ENCODE measurements at regions not wholly inside any gene's neighbourhood (a gene's known extent, or its start where the extent isn't known, plus 50 kb on each side); places are given as distances from the start of the nearest gene placed in this dataset.

DNA sequence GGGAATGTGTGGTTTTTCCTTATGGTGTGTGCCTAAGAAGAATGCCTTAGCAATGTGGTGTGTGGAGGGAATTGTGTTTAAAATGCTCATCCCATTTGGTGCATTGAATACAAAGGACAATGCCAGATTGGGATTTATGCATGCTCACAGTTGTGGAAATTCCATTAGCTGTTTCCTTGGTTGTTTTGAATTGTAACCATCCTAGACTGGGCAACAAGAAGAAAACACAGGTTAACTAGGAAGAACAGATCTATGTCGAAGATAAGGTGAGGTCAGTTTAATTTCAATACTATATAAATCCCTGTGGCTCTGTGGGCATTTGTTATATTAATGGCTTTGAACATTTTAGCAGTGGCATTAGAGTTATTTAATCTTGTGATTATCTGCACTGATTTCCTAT is 266.8 kb downstream of the MAT2B start:
- no peaks in the 10 kb centered on the region for H3K9me3 Mint-ChIP-seq
- H3K36me3 Mint-ChIP-seq = no peaks in the 10 kb centered on the region
- no peaks in the 10 kb centered on the region for H3K27me3 Mint-ChIP-seq
- ATAC-seq (no peak), DNase-seq (no peak)
- POLR2A ChIA-PET = no interaction called here
- no peak overlapping the region for H3K27ac Mint-ChIP-seq
- no peak overlapping the region for H3K4me3 Mint-ChIP-seq
- H3K4me1 Mint-ChIP-seq = no peaks in the 10 kb centered on the region

- Mint-ChIP-seq H3K4me1 (no peaks in the 10 kb centered on the region), H3K4me3 (no peak overlapping the region), H3K36me3 (no peaks in the 10 kb centered on the region), H3K27ac (no peak overlapping the region), H3K9me3 (no peaks in the 10 kb centered on the region), H3K27me3 (no peaks in the 10 kb centered on the region)
- DNase-seq (no peak), ATAC-seq (no peak)
- POLR2A ChIA-PET = no interaction called here
Measured at GRCh38 chr5:163772644-163773043, 267.2 kb downstream of the MAT2B start.

GRCh38 chr5:163773226-163773625 is 267.8 kb downstream of the MAT2B start:
- DNase-seq (no peak), ATAC-seq (no peak)
- Mint-ChIP-seq H3K27me3 (no peaks in the 10 kb centered on the region), H3K4me1 (no peaks in the 10 kb centered on the region), H3K4me3 (no peak overlapping the region), H3K9me3 (no peaks in the 10 kb centered on the region), H3K36me3 (no peaks in the 10 kb centered on the region), H3K27ac (no peak overlapping the region)
- POLR2A ChIA-PET = no interaction called here

GRCh38 chr5:163789870-163790269 is 284.5 kb downstream of the MAT2B start:
- DNase-seq = no peak
- Mint-ChIP-seq H3K4me3 (no peak overlapping the region), H3K4me1 (no peaks in the 10 kb centered on the region), H3K27me3 (peaks cover 0 to 2% (median 0%) of the 10 kb centered on the region in 5 donors), H3K36me3 (no peaks in the 10 kb centered on the region), H3K9me3 (peaks cover 0 to 29% (median 4%) of the 10 kb centered on the region in 9 donors), H3K27ac (no peak overlapping the region)
- POLR2A ChIA-PET = no interaction called here
- no peak for ATAC-seq

DNA sequence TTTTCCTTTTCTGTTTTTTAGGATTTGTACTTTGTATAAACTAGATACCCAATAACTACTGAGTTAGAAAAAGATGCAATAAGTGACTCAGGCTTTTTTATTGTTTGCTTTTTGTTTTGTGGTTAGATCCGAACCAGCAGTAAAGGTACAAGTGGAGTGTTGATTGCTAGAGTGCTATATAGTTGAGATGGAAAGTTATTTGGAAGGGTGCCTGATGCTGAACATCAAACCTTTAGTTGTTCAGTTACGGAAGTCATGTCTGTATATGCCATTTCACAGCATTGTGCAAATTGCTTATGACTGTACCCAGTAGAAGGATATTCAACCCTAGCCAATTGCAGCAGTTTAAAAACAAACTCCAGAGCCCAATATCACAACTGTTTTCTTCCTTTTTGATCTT is 285.1 kb downstream of the MAT2B start:
- H3K9me3 Mint-ChIP-seq = peaks cover 0 to 34% (median 5%) of the 10 kb centered on the region in 9 donors
- no peaks in the 10 kb centered on the region for H3K4me1 Mint-ChIP-seq
- peaks cover 0 to 2% (median 0%) of the 10 kb centered on the region in 5 donors for H3K27me3 Mint-ChIP-seq
- DNase-seq (no peak), ATAC-seq (no peak)
- H3K27ac Mint-ChIP-seq = no peak overlapping the region
- H3K4me3 Mint-ChIP-seq = no peak overlapping the region
- no peaks in the 10 kb centered on the region for H3K36me3 Mint-ChIP-seq
- POLR2A ChIA-PET = no interaction called here

DNA sequence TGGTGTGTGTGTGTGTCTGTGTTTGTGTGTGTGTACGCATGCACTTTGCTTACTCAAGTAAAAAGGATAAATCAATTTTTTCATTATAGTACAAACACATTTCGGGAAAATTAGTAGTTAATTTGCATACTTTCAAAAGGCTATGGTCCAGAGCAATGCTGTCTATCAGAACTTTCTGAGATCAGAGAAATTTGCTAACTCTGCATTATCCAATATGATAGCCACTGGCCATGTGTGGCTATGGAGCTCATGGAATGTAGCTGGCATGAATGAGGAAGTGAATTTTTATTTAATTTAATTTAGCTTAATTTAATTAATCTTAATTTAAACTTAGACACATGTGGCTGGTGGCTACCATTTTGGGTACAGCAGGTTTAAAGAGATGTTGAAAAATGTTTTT is 289.6 kb downstream of the MAT2B start:
- DNase-seq (no peak), ATAC-seq (no peak)
- POLR2A ChIA-PET = no interaction called here
- Mint-ChIP-seq H3K9me3 (peaks cover 0 to 32% (median 2%) of the 10 kb centered on the region in 9 donors), H3K4me1 (no peaks in the 10 kb centered on the region), H3K27me3 (no peaks in the 10 kb centered on the region), H3K27ac (no peak overlapping the region), H3K4me3 (no peak overlapping the region), H3K36me3 (no peaks in the 10 kb centered on the region)

- H3K4me1 Mint-ChIP-seq = no peaks in the 10 kb centered on the region
- no peak overlapping the region for H3K27ac Mint-ChIP-seq
- ATAC-seq = no peak
- no peaks in the 10 kb centered on the region for H3K36me3 Mint-ChIP-seq
- H3K4me3 Mint-ChIP-seq = no peak overlapping the region
- POLR2A ChIA-PET = no interaction called here
- no peaks in the 10 kb centered on the region for H3K27me3 Mint-ChIP-seq
- no peak for DNase-seq
- H3K9me3 Mint-ChIP-seq = peaks cover 0 to 7% (median 0%) of the 10 kb centered on the region in 9 donors
Measured at GRCh38 chr5:163807781-163808180, 302.4 kb downstream of the MAT2B start.

GRCh38 chr5:163809473-163809872 is 304.1 kb downstream of the MAT2B start:
- Mint-ChIP-seq H3K4me1 (no peaks in the 10 kb centered on the region), H3K9me3 (peaks cover 0 to 7% (median 0%) of the 10 kb centered on the region in 9 donors), H3K27ac (no peak overlapping the region), H3K27me3 (no peaks in the 10 kb centered on the region), H3K36me3 (no peaks in the 10 kb centered on the region), H3K4me3 (no peak overlapping the region)
- ATAC-seq (no peak), DNase-seq (no peak)
- POLR2A ChIA-PET = no interaction called here

DNA sequence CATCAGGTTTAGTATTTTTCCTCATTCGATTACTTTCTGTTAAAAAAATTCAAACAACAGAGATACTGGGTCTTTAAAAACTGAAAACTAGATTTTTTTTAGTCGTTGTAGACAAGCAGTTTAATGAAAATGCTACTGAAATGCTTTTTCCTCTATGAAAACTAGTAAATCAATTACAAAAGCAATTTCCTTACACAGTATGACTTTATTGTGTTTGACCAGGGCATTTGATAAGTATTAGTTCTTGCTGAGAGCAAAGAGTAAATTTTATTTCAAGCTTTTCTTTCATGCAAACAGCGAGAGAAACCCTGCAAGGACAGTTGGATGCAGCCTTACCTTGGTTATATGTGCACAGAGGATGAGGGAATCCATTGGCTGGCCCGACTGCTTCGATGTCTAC is 308.5 kb downstream of the MAT2B start:
- ATAC-seq (no peak), DNase-seq (no peak)
- H3K4me3 Mint-ChIP-seq = no peak overlapping the region
- H3K27me3 Mint-ChIP-seq = no peaks in the 10 kb centered on the region
- H3K9me3 Mint-ChIP-seq = peaks cover 0 to 22% (median 5%) of the 10 kb centered on the region in 9 donors
- no peaks in the 10 kb centered on the region for H3K36me3 Mint-ChIP-seq
- H3K4me1 Mint-ChIP-seq = no peaks in the 10 kb centered on the region
- POLR2A ChIA-PET = no interaction called here
- no peak overlapping the region for H3K27ac Mint-ChIP-seq

GRCh38 chr5:163815240-163815791 is 309.9 kb downstream of the MAT2B start:
- peaks cover 6 to 23% (median 11%) of the 10 kb centered on the region in 9 donors for H3K9me3 Mint-ChIP-seq
- no peak for ATAC-seq
- POLR2A ChIA-PET = no interaction called here

DNA sequence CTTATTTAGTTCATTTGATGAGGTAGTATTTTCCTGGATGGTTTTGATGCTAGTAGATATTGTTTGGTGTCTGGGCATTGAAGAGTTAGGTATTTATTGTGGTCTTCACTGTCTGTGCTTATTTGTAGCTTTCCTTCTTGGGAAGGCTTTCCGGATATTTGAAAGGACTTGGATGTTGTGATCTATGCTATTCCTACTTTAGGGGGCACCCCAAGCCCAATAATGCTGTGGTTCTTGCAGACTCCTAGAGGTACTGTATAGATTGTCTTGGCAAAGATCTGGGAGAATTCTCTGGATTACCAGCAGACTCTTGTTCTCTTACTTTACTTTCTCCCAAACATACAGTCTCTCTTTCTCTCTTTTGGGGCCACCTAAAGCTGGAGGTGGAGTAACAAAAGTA is 315.7 kb downstream of the MAT2B start:
- Mint-ChIP-seq H3K27me3 (no peaks in the 10 kb centered on the region), H3K9me3 (peaks cover 14 to 35% (median 19%) of the 10 kb centered on the region in 9 donors), H3K27ac (no peak overlapping the region), H3K36me3 (peaks cover 0 to 5% (median 0%) of the 10 kb centered on the region in 3 donors), H3K4me1 (no peaks in the 10 kb centered on the region), H3K4me3 (no peak overlapping the region)
- no peak for DNase-seq
- no peak for ATAC-seq
- POLR2A ChIA-PET = no interaction called here

More at GRCh38 chr5:163815240-163815791, 309.9 kb downstream of the MAT2B start:
- no peak overlapping the region for H3K4me3 Mint-ChIP-seq
- no peaks in the 10 kb centered on the region for H3K27me3 Mint-ChIP-seq
- DNase-seq = no peak
- H3K36me3 Mint-ChIP-seq = no peaks in the 10 kb centered on the region
- H3K4me1 Mint-ChIP-seq = no peaks in the 10 kb centered on the region
- H3K27ac Mint-ChIP-seq = no peak overlapping the region

- H3K27me3 Mint-ChIP-seq = no peaks in the 10 kb centered on the region
- POLR2A ChIA-PET = no interaction called here
- no peak overlapping the region for H3K4me3 Mint-ChIP-seq
- H3K36me3 Mint-ChIP-seq = peaks cover 0 to 5% (median 0%) of the 10 kb centered on the region in 3 donors
- H3K4me1 Mint-ChIP-seq = no peaks in the 10 kb centered on the region
- DNase-seq (no peak), ATAC-seq (no peak)
- H3K9me3 Mint-ChIP-seq = peaks cover 12 to 35% (median 16%) of the 10 kb centered on the region in 9 donors
- H3K27ac Mint-ChIP-seq = no peak overlapping the region
Measured at GRCh38 chr5:163822548-163822947, 317.1 kb downstream of the MAT2B start.

- POLR2A ChIA-PET = no interaction called here
- no peaks in the 10 kb centered on the region for H3K27me3 Mint-ChIP-seq
- H3K4me1 Mint-ChIP-seq = no peaks in the 10 kb centered on the region
- H3K36me3 Mint-ChIP-seq = peaks cover 0 to 5% (median 0%) of the 10 kb centered on the region in 3 donors
- no peak for ATAC-seq
- H3K9me3 Mint-ChIP-seq = peaks cover 2 to 12% (median 9%) of the 10 kb centered on the region in 9 donors
- H3K4me3 Mint-ChIP-seq = no peak overlapping the region
- DNase-seq = no peak
- no peak overlapping the region for H3K27ac Mint-ChIP-seq
Measured at GRCh38 chr5:163825661-163826060, 320.2 kb downstream of the MAT2B start.

DNA sequence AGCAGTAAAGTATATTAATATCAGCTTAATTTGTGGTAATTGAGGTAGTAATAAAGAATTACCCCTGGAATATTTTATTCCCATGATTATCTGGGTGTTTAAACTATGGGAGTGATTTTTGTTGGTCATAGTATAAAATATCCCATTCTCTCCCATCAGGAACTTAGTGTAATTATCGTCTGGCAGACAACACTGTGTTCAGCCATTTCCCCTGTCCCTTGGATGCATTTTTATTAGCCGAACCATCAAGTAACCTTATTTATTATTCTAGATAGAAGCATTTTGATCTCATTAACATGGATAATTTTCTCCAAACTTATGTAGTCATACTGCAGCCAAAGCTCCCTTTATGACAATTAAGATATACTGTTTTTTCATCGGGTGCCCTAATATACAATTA is 320.8 kb downstream of the MAT2B start:
- peaks cover 0 to 2% (median 0%) of the 10 kb centered on the region in 3 donors for H3K36me3 Mint-ChIP-seq
- no peak overlapping the region for H3K4me3 Mint-ChIP-seq
- POLR2A ChIA-PET = no interaction called here
- H3K27ac Mint-ChIP-seq = no peak overlapping the region
- peaks cover 0 to 7% (median 3%) of the 10 kb centered on the region in 9 donors for H3K9me3 Mint-ChIP-seq
- DNase-seq (no peak), ATAC-seq (no peak)
- no peaks in the 10 kb centered on the region for H3K4me1 Mint-ChIP-seq
- H3K27me3 Mint-ChIP-seq = no peaks in the 10 kb centered on the region
